ENCODE measurements at regions not wholly inside any gene's neighbourhood (a gene's known extent, or its start where the extent isn't known, plus 50 kb on each side); places are given as distances from the start of the nearest gene placed in this dataset.

DNA sequence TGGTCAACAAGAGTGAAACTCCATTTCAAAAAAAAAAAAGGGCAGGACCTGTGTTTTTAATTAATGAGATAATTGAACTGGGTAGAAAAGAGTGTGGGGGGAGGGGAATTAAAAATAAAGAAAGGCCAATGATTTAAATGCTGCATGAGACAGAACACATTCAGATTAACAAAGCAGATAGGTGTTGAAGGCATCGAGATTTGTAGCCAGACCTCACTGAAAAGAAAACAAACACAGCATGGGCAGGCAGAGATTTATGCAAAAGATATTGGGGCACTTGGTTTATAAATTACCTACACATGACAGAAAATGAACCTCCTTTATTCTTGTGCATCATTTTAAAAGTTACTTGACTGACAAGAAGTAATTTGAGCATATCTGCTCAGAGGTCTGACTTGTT, 354.0 kb upstream of the API5 start:
- TF ChIP-seq, protein P1, sequence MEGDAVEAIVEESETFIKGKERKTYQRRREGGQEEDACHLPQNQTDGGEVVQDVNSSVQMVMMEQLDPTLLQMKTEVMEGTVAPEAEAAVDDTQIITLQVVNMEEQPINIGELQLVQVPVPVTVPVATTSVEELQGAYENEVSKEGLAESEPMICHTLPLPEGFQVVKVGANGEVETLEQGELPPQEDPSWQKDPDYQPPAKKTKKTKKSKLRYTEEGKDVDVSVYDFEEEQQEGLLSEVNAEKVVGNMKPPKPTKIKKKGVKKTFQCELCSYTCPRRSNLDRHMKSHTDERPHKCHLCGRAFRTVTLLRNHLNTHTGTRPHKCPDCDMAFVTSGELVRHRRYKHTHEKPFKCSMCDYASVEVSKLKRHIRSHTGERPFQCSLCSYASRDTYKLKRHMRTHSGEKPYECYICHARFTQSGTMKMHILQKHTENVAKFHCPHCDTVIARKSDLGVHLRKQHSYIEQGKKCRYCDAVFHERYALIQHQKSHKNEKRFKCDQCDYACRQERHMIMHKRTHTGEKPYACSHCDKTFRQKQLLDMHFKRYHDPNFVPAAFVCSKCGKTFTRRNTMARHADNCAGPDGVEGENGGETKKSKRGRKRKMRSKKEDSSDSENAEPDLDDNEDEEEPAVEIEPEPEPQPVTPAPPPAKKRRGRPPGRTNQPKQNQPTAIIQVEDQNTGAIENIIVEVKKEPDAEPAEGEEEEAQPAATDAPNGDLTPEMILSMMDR (IDR thresholded peaks at IDR 0.05; ENCODE audit: extremely low read depth in 1 of 2, insufficient read depth in 1 of 2, low read depth in 1 of 2, low read length in 2 of 2) = no peak
- TF ChIP-seq EZH2 (IDR thresholded peaks at IDR 0.05; ENCODE audit: borderline replicate concordance, low read depth, low read length, severe bottlenecking) (no peak), POLR2A (IDR thresholded peaks at IDR 0.05; ENCODE audit: low read depth, low read length) (no peak), POLR2AphosphoS5 (IDR thresholded peaks at IDR 0.05; ENCODE audit: insufficient read depth, low read depth, low read length) (no peak), JUN (IDR thresholded peaks at IDR 0.05; ENCODE audit: borderline replicate concordance, insufficient read depth, insufficient read length, low read depth) (no peak)
- TF ChIP-seq, protein P2, sequence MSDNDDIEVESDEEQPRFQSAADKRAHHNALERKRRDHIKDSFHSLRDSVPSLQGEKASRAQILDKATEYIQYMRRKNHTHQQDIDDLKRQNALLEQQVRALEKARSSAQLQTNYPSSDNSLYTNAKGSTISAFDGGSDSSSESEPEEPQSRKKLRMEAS (IDR thresholded peaks at IDR 0.05; ENCODE audit: insufficient read depth, insufficient read length) = no peak

All from endothelial cell of umbilical vein (primary cell).